GM12878 (cell line): ENCODE measurements at regions not wholly inside any gene's neighbourhood (a gene's known extent, or its start where the extent isn't known, plus 50 kb on each side); places are given as distances from the start of the nearest gene placed in this dataset.

Source experiments
- ATAC-seq: fragments of 200-7000 bp; cut with Tn5 transposase; 3 replicates; pipeline ENCODE4 v1.9.1; 2020; ENCODE audit warnings: mild to moderate bottlenecking, moderate library complexity
- BruUV-seq: library from RNA; stranded (reverse); fragments of 400-500 nt; replicated peaks from 2 replicates; lab custom pipeline; 2021; lab: Mats Ljungman, UMichigan
- CTCF ChIA-PET: fragments of 300-600 bp; sonication (Branson Sonifier 250); formaldehyde crosslinking; extraction: SDS; loops from one replicate; lab custom pipeline; 2021; ENCODE audit warnings: inconsistent platforms; lab: Yijun Ruan, JAX
- POLR2A ChIA-PET: fragments of 350-600 bp; formaldehyde crosslinking; extraction: SDS; loops from one replicate; lab custom pipeline; 2021; ENCODE audit warnings: inconsistent platforms; lab: Charles Lee
- RAD21 ChIA-PET: fragments of 300-600 bp; sonication (Branson Sonifier 250); formaldehyde crosslinking; loops from one replicate; lab custom pipeline; 2023; ENCODE audit warnings: antibody characterized with exemption; ENCODE audit not compliant: unreplicated experiment; lab: Charles Lee
- SMC1A ChIA-PET: fragments of 300-600 bp; sonication (Branson Sonifier 250); formaldehyde crosslinking; loops from one replicate; lab custom pipeline; 2023; ENCODE audit not compliant: unreplicated experiment, uncharacterized antibody; lab: Charles Lee
- DNase-seq: peaks from one replicate; pipeline ENCODE4 v3.0.0-alpha.2; 2011; ENCODE audit warnings: low read depth, low spot score
- FAIRE-seq: peaks from 3 replicates; lab custom pipeline; 2011; peaks lifted over from hg19 to GRCh38; lab: Jason Lieb, UNC
- H2AFZ ChIP-seq: 2 replicates; pipeline ENCODE4 v1.6.0; 2011; ENCODE audit warnings: low read depth, low read length, control low read depth; ENCODE audit not compliant: control insufficient read depth
- H3K27ac ChIP-seq: 2 replicates; pipeline ENCODE4 v1.5.1; 2011; ENCODE audit warnings: control low read depth; ENCODE audit not compliant: control insufficient read depth, insufficient read depth
- H3K27me3 ChIP-seq, 2 experiments: replicated peaks in 1 of 2; 2 replicates each; pipeline versions ENCODE4 v1.6.0 to v1.6.1; 2011; ENCODE audit warnings: low read length in 1 of 2; ENCODE audit not compliant: control insufficient read depth in 2 of 2, insufficient read depth in 2 of 2
- H3K36me3 ChIP-seq, 2 experiments: 2 replicates each; pipeline ENCODE4 v1.5.1; 2011; ENCODE audit warnings: low read length in 1 of 2; ENCODE audit not compliant: control insufficient read depth in 2 of 2, insufficient read depth in 2 of 2
- H3K4me1 ChIP-seq: 2 replicates; pipeline ENCODE4 v1.6.1; 2011; ENCODE audit warnings: mild to moderate bottlenecking, low read length, moderate library complexity, mixed read lengths; ENCODE audit not compliant: control insufficient read depth, insufficient read depth
- H3K4me2 ChIP-seq: 2 replicates; pipeline ENCODE4 v1.6.0; 2011; ENCODE audit warnings: control low read depth; ENCODE audit not compliant: control insufficient read depth, insufficient read depth
- H3K4me3 ChIP-seq: fragments of 200-600 bp; sonication (generic); 2 replicates; pipeline ENCODE4 v1.5.1; 2016
- H3K79me2 ChIP-seq: 2 replicates; pipeline ENCODE4 v1.6.0; 2011; ENCODE audit warnings: low read length; ENCODE audit not compliant: control insufficient read depth, insufficient read depth
- H3K9ac ChIP-seq: 2 replicates; pipeline ENCODE4 v1.8.0; 2011; ENCODE audit warnings: low read length, control low read depth, mixed read lengths; ENCODE audit not compliant: control insufficient read depth, insufficient read depth
- H3K9me3 ChIP-seq: replicated peaks from 3 replicates; pipeline ENCODE4 v1.5.1; 2011; ENCODE audit warnings: mild to moderate bottlenecking, low read length; ENCODE audit not compliant: control insufficient read depth, insufficient read depth
- H4K20me1 ChIP-seq: 2 replicates; pipeline ENCODE4 v1.6.0; 2011; ENCODE audit not compliant: control insufficient read depth, insufficient read depth
- BMI1 ChIP-seq: fragments of 450-650 bp; IDR thresholded peaks from 2 replicates; pipeline ENCODE4 v1.6.1; 2016; ENCODE audit warnings: mild to moderate bottlenecking, moderate library complexity, borderline replicate concordance
- CBX5 ChIP-seq: sonication (generic); IDR thresholded peaks from 2 replicates; pipeline ENCODE4 v1.6.1; 2016; ENCODE audit warnings: low read depth, moderate library complexity, mild to moderate bottlenecking, inconsistent platforms
- JUND ChIP-seq: IDR thresholded peaks from 2 replicates; pipeline ENCODE4 v1.6.1; 2012; ENCODE audit warnings: low read depth, mild to moderate bottlenecking, low read length, improper control_type of control experiment, moderate library complexity
- MAX ChIP-seq: IDR thresholded peaks from 2 replicates; pipeline ENCODE4 v1.6.1; 2012; ENCODE audit warnings: low read depth, low read length, improper control_type of control experiment
- NR2C1 ChIP-seq: fragments of 450-650 bp; IDR thresholded peaks from 2 replicates; pipeline ENCODE4 v1.6.1; 2017; ENCODE audit warnings: antibody characterized with exemption, mild to moderate bottlenecking, moderate library complexity
- POLR2AphosphoS2 ChIP-seq: IDR thresholded peaks from 2 replicates; pipeline ENCODE4 v1.6.1; 2011; ENCODE audit warnings: low read depth, mild to moderate bottlenecking, low read length, improper control_type of control experiment, moderate library complexity
- RAD21 ChIP-seq: IDR thresholded peaks from 2 replicates; pipeline ENCODE4 v1.6.1; 2011; ENCODE audit warnings: mild to moderate bottlenecking, low read depth, low read length, moderate library complexity; ENCODE audit not compliant: insufficient read depth
- RBBP5 ChIP-seq: fragments of 200-600 bp; sonication (generic); conservative IDR thresholded peaks from 2 replicates; pipeline ENCODE4 v1.6.1; 2016
- SMC3 ChIP-seq: IDR thresholded peaks from 2 replicates; pipeline ENCODE4 v1.6.1; 2011; ENCODE audit warnings: low read length, improper control_type of control experiment, borderline replicate concordance
- ZBTB40 ChIP-seq: fragments of 450-650 bp; IDR thresholded peaks from 2 replicates; pipeline ENCODE4 v1.6.1; 2016; ENCODE audit warnings: mild to moderate bottlenecking, moderate library complexity, borderline replicate concordance
- WGBS: methylation state at CpG from one replicate; pipeline ENCODE4 v1.1.6; 2016; ENCODE audit warnings: low lambda C conversion rate; ENCODE audit not compliant: insufficient replicate concordance, insufficient coverage; ENCODE audit errors: missing lambda C conversion rate; 5-methylcytosine and 5-hydroxymethylcytosine counted together
- in situ Hi-C: fragments of 300-500 bp; cut with MboI; formaldehyde crosslinking; loops from 9 replicates; pipeline ENCODE4 v1.14.3; 2018; ENCODE audit warnings: mixed read lengths
- intact Hi-C: fragments of 100-400 bp; cut with micrococcal nuclease; formaldehyde crosslinking; loops from one replicate; pipeline ENCODE4 v1.14.2; 2022; ENCODE audit not compliant: unreplicated experiment
- TF ChIP-seq, protein P1 (sequence below): fragments of 450-650 bp; IDR thresholded peaks from 2 replicates; pipeline ENCODE4 v1.6.1; 2017; ENCODE audit warnings: mild to moderate bottlenecking
- TF ChIP-seq, protein P2 (sequence below), 3 experiments: IDR thresholded peaks in 2 of 3; conservative IDR thresholded peaks in 1 of 3; 2 replicates each; pipeline ENCODE4 v1.5.1; 2011; ENCODE audit warnings: low read depth in 3 of 3, low read length in 3 of 3, mild to moderate bottlenecking in 3 of 3, control low read depth in 2 of 3, moderate library complexity in 2 of 3, inconsistent platforms in 1 of 3, mixed read lengths in 1 of 3; ENCODE audit not compliant: control insufficient read depth in 2 of 3, insufficient read depth in 1 of 3; ENCODE audit errors: extremely low read depth in 1 of 3

DNA sequence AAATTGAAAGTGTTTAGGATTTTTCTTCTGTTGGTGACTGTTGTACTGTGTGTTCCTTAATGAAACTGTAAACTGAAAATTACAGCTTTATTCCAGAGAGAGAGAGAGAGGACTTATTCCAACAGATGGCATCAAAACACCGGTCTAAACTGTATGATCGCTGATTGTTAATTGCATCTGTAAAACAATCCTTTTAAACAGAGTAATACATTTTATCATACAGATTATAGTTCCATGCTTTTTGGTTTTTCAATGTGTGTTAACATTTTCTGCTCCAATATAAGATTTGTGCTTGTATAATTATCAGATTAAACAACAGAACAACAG, 289.7 kb upstream of the DNAJC19 start (continued):
- TF ChIP-seq POLR2AphosphoS2 (no peak), MAX (no peak), JUND (no peak), NR2C1 (no peak), RBBP5 (no peak)
- TF ChIP-seq, protein P1, sequence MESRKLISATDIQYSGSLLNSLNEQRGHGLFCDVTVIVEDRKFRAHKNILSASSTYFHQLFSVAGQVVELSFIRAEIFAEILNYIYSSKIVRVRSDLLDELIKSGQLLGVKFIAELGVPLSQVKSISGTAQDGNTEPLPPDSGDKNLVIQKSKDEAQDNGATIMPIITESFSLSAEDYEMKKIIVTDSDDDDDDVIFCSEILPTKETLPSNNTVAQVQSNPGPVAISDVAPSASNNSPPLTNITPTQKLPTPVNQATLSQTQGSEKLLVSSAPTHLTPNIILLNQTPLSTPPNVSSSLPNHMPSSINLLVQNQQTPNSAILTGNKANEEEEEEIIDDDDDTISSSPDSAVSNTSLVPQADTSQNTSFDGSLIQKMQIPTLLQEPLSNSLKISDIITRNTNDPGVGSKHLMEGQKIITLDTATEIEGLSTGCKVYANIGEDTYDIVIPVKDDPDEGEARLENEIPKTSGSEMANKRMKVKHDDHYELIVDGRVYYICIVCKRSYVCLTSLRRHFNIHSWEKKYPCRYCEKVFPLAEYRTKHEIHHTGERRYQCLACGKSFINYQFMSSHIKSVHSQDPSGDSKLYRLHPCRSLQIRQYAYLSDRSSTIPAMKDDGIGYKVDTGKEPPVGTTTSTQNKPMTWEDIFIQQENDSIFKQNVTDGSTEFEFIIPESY = no peak
- TF ChIP-seq, all 136 proteins: peak for 0

GRCh38 chr3:181278468-181279238, 289.1 kb upstream of the DNAJC19 start:
- H3K27ac ChIP-seq = no peak overlapping the region
- no peak overlapping the region for H3K4me3 ChIP-seq
- H3K36me3 ChIP-seq = no peaks in the 10 kb centered on the region
- H3K79me2 ChIP-seq = no peaks in the 10 kb centered on the region
- intact Hi-C loops (loop anchor here (5.0 kb wide), 1 partner anchor 476 kb away; no protein-coding TSS in a partner anchor), in situ Hi-C loops (no loop called here)
- no peaks in the 10 kb centered on the region for H4K20me1 ChIP-seq
- no peaks in the 10 kb centered on the region for H3K27me3 ChIP-seq
- no peaks in the 10 kb centered on the region for H3K4me1 ChIP-seq
- H3K9ac ChIP-seq = no peak overlapping the region
- ATAC-seq = no peak; the same call in 2 of the 3 replicates
- ChIA-PET POLR2A (no interaction called here), CTCF (interaction anchor here (0.6 to 1.9 kb wide), 6 partner anchors 11 to 475 kb away, joined by 3 to 11 read pairs (median 4); no protein-coding TSS in a partner anchor), SMC1A (interaction anchor here (0.7 to 1.6 kb wide), 3 partner anchors 8 to 111 kb away, joined by 3 read pairs; no protein-coding TSS in a partner anchor), RAD21 (interaction anchor here (1.0 kb wide), 1 partner anchor 68 kb away, joined by 6 read pairs; no protein-coding TSS in a partner anchor)
- 15% methylated on average over 5 of the region's 5 CpGs for WGBS
- DNase-seq = no peak
- no peak overlapping the region for H3K4me2 ChIP-seq
- no peak for TF ChIP-seq BMI1
- TF ChIP-seq ZBTB40 = no peak
- peak; percentile 36; the same call in 1 of the 2 replicates for TF ChIP-seq SMC3
- TF ChIP-seq, protein P2, sequence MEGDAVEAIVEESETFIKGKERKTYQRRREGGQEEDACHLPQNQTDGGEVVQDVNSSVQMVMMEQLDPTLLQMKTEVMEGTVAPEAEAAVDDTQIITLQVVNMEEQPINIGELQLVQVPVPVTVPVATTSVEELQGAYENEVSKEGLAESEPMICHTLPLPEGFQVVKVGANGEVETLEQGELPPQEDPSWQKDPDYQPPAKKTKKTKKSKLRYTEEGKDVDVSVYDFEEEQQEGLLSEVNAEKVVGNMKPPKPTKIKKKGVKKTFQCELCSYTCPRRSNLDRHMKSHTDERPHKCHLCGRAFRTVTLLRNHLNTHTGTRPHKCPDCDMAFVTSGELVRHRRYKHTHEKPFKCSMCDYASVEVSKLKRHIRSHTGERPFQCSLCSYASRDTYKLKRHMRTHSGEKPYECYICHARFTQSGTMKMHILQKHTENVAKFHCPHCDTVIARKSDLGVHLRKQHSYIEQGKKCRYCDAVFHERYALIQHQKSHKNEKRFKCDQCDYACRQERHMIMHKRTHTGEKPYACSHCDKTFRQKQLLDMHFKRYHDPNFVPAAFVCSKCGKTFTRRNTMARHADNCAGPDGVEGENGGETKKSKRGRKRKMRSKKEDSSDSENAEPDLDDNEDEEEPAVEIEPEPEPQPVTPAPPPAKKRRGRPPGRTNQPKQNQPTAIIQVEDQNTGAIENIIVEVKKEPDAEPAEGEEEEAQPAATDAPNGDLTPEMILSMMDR (IDR thresholded peaks at IDR 0.05 in 2 of 3, conservative IDR thresholded peaks at IDR 0.05 in 1 of 3; ENCODE audit: control insufficient read depth in 2 of 3, extremely low read depth in 1 of 3, insufficient read depth in 1 of 3, low read depth in 3 of 3, low read length in 3 of 3) = peak in 2 of 3 experiments; percentile 7 to 46; a peak in 4 of 6 replicates
- no peak for TF ChIP-seq CBX5
- peak; percentile 52 for TF ChIP-seq RAD21
- no peaks in the 10 kb centered on the region for H3K9me3 ChIP-seq
- no peak overlapping the region for H2AFZ ChIP-seq
- BruUV-seq = no TSS peak
- FAIRE-seq = no peak
